ENCODE measurements at regions not wholly inside any gene's neighbourhood (a gene's known extent, or its start where the extent isn't known, plus 50 kb on each side); places are given as distances from the start of the nearest gene placed in this dataset.

DNA sequence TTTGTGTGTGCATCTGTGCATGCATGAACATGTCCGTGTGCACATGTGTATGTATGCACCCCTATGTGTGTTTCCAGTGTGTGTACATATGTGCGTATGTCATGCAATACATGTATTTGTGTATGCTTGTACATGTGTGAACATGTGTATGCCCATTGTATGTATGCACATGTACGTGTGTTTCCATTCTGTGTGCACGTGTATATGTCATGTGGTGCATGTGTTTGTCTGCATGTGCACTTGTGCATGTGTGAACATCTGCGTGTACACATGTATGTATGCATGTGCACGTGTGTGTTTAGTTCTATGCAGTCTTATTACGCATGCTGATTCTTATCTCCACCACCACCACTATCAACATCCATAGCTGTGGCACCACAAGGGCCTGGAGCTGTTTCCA, 403.5 kb upstream of the IRX4 start:
- H2BK120ac ChIP-seq (replicated peaks; ENCODE audit: low read depth, low read length) = no peak overlapping the region
- WGBS, 2 experiments (ENCODE audit: extremely low coverage in 1 of 2, insufficient coverage in 1 of 2, insufficient read length in 1 of 2, insufficient replicate concordance in 2 of 2, low coverage in 1 of 2, low lambda C conversion rate in 2 of 2, missing lambda C conversion rate in 1 of 2) = 86% methylated on average over 7 of the region's 7 CpGs; no CpG with 5 or more reads in 1 of the 2 experiments
- H2BK15ac ChIP-seq (ENCODE audit: low read length) = no peak overlapping the region
- no peak overlapping the region for H4K8ac ChIP-seq (ENCODE audit: extremely low read depth, insufficient read depth, low read length)
- no peaks in the 10 kb centered on the region for H3K36me3 ChIP-seq (ENCODE audit: control insufficient read depth in 2 of 4, insufficient read depth in 4 of 4, low read length in 3 of 4)
- DNase-seq (ENCODE audit: low read depth in 1 of 2, low spot score in 2 of 2) (no peak), FAIRE-seq (no peak)
- POLR2A ChIA-PET (ENCODE audit: partially characterized antibody) = no interaction called here
- H3K4me3 ChIP-seq (ENCODE audit: extremely low read depth in 1 of 4, insufficient read depth in 2 of 4, low read depth in 3 of 4, low read length in 4 of 4) = no peak overlapping the region
- TF ChIP-seq CBX5 (IDR thresholded peaks at IDR 0.05; ENCODE audit: low read depth, low read length) (no peak), RFX5 (IDR thresholded peaks at IDR 0.05; ENCODE audit: borderline replicate concordance, low read depth, low read length) (no peak), TEAD4 (IDR thresholded peaks at IDR 0.05; ENCODE audit: low read depth, low read length) (no peak), SP1 (IDR thresholded peaks at IDR 0.05; ENCODE audit: low read depth, low read length) (no peak), YY1 (IDR thresholded peaks at IDR 0.05; ENCODE audit: low read depth, low read length) (no peak), JUN (IDR thresholded peaks at IDR 0.05; ENCODE audit: low read depth, low read length) (no peak), BCL11A (IDR thresholded peaks at IDR 0.05; ENCODE audit: low read depth in 2 of 2, low read length in 2 of 2) (no peak), RNF2 (IDR thresholded peaks at IDR 0.05; ENCODE audit: borderline replicate concordance, low read depth, low read length, missing control alignments, poor library complexity, severe bottlenecking) (no peak), HDAC2 (IDR thresholded peaks at IDR 0.05; ENCODE audit: borderline replicate concordance in 1 of 2, low read depth in 2 of 2, low read length in 2 of 2) (no peak), PHF8 (conservative IDR thresholded peaks at IDR 0.05; ENCODE audit: low read depth, low read length) (no peak), POU5F1 (IDR thresholded peaks at IDR 0.05; ENCODE audit: low read depth, low read length) (no peak), SIX5 (IDR thresholded peaks at IDR 0.05; ENCODE audit: low read depth, low read length) (no peak), GTF2F1 (IDR thresholded peaks at IDR 0.05; ENCODE audit: borderline replicate concordance, low read depth, low read length) (no peak), BACH1 (IDR thresholded peaks at IDR 0.05; ENCODE audit: low read length) (no peak), CREB1 (IDR thresholded peaks at IDR 0.05) (no peak)
- no peak overlapping the region for H3K56ac ChIP-seq (replicated peaks; ENCODE audit: insufficient read length, low read depth, low read length)
- H3K23me2 ChIP-seq (ENCODE audit: low read depth, low read length) = peaks cover 3% of the 10 kb centered on the region
- H2BK12ac ChIP-seq (ENCODE audit: low read depth, low read length) = no peak overlapping the region
- H3K14ac ChIP-seq (ENCODE audit: insufficient read length) = no peak overlapping the region
- no peak overlapping the region for H3K27ac ChIP-seq (ENCODE audit: low read depth, low read length)
- no peaks in the 10 kb centered on the region for H3K79me2 ChIP-seq (ENCODE audit: control insufficient read depth in 1 of 2, insufficient read depth in 2 of 2, low read length in 2 of 2)
- H2AFZ ChIP-seq (ENCODE audit: low read length) = no peak overlapping the region
- H3K79me1 ChIP-seq (ENCODE audit: low read depth, low read length) = no peaks in the 10 kb centered on the region
- no peak overlapping the region for H3K18ac ChIP-seq (ENCODE audit: extremely low read depth, low read length)
- no peaks in the 10 kb centered on the region for H3K4me1 ChIP-seq (replicated peaks in 1 of 4; ENCODE audit: control insufficient read depth in 3 of 4, insufficient read depth in 4 of 4, low read length in 3 of 4)
- H2BK5ac ChIP-seq (ENCODE audit: low read depth, low read length) = no peak overlapping the region
- CTCF ChIA-PET (ENCODE audit: partially characterized antibody) = no interaction called here
- no peak overlapping the region for H4K91ac ChIP-seq (replicated peaks; ENCODE audit: insufficient read length, low read length)
- H4K5ac ChIP-seq (ENCODE audit: insufficient read length, low read depth, low read length) = no peak overlapping the region
- no peak overlapping the region for H3K4ac ChIP-seq (replicated peaks; ENCODE audit: insufficient read length, low read depth, low read length)
- no peak overlapping the region for H3K9ac ChIP-seq (replicated peaks in 1 of 4; ENCODE audit: extremely low read depth in 1 of 4, low read depth in 3 of 4, low read length in 3 of 4)
- H3K23ac ChIP-seq (ENCODE audit: insufficient read length) = no peak overlapping the region
- no peaks in the 10 kb centered on the region for H3K27me3 ChIP-seq (replicated peaks in 1 of 4; ENCODE audit: control insufficient read depth in 3 of 4, extremely low read depth in 1 of 4, insufficient read depth in 3 of 4, low read length in 3 of 4)
- H3K4me2 ChIP-seq (ENCODE audit: insufficient read depth in 1 of 2, low read depth in 2 of 2, low read length in 2 of 2) = no peak overlapping the region
- no peak overlapping the region for H2AK5ac ChIP-seq (ENCODE audit: low read depth, low read length)
- H2BK20ac ChIP-seq (ENCODE audit: low read length) = no peak overlapping the region
- H4K20me1 ChIP-seq (replicated peaks in 1 of 2; ENCODE audit: control insufficient read depth in 1 of 2, insufficient read depth in 2 of 2, low read length in 2 of 2) = no peaks in the 10 kb centered on the region
- H3K9me3 ChIP-seq (ENCODE audit: insufficient read depth in 2 of 2, low read depth in 1 of 2, low read length in 1 of 2) = no peaks in the 10 kb centered on the region; a peak in 1 of 4 replicates

All from H1 (cell line).